Right renal cortex interstitium (tissue), 3 donors: ENCODE measurements at regions not wholly inside any gene's neighbourhood (a gene's known extent, or its start where the extent isn't known, plus 50 kb on each side); places are given as distances from the start of the nearest gene placed in this dataset.
"Not testable (repeated sequence)": the region's sequence is repeated elsewhere in the genome, so short reads cannot be mapped to it uniquely, and the experiment has no call there.

ENCODE experiments used
- DNase-seq, 3 donors: peaks; one replicate each; pipeline ENCODE4 v3.0.0-alpha.2; 2013; ENCODE audit warnings: low read depth in 3 of 3, low spot score in 2 of 3

DNA sequence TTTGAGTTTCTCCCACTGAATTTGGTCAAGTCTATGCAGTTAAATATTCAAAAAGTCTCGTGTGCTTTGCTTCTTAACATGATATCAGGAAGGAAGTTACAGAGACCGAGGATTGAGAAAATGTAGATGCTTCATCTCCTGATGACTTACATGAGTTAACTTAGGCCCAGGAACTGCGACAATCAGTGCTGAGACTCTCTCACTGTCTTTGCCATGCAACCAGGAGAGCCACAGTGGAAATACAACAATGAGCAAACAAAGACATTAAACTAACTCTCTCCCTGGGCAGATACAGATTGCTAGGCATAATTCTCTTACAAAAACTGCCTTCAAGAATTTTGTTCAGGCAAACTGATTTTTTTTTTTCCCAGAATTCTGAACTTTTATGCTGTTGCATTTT lies 440.6 kb upstream of the EPHA7 start:
- DNase-seq: no peak

DNA sequence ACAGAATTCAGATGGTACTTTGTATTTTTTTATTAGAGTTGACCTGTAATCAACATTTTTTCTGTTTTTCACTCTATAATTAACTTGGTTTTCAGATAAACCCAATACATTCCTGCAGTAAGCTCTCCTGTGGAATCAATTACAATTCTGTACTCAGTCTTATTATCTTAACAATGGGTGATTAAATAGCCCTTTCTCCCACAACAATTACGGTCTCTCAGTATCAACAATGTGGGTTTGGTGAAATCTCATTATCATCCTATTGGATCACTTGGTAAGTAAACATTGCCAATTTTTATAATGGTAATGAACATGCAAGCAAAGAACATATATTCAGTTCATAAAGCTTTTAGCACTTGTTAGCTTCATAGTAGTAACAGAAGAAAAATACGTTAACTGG lies 438.9 kb upstream of the EPHA7 start:
- no peak for DNase-seq

DNA sequence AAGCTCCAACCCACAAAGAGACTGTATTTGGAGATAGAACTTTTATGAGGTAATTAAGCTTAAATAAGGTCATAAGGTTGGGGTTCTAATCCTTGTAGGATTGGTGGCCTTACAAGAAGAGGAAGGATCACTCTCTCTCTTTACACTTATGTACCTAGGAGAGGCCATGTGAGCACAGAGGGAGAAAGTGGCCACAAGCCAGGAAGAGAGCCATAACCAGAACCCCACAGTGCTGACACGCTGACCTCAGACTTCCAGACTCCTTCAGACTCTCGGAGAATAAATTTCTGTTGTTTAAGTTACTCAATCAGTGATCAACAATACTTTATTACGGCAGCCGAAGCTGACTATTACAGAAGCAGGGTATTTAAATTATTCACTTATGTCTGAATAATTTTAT lies 430.5 kb upstream of the EPHA7 start:
- no peak for DNase-seq

DNA sequence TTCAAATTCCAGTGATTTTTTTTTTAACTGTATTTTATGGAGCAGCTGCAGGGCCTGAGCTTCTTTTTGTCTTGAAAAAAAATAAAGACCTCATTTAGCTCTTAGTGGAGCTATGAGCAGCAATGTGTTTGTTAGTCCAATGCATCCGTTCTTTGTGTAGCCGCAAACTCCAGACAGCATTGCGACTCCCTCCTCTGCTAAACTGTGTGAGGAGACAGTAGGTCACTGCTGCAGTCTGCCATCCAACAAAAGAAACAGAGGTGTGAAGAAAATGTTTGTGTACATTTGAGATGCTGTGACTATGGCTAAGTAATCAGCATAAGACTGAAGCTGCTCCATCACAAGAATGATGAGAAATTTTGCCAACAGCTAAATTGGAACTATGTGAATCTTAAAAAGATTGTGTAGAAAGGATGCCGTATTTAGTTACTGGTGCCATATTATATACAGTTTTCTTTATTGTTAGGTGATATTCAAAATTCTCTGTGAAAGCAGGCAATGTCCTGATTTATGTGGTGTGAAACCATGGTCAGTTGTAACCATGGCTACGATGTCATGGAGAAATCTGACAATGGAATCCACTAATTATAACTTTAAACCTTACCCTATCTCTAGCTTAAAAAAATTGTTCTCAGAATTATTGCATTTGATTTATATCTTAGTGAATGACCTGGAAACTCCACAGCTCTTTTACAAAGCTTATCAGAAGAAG lies 428.8 kb upstream of the EPHA7 start:
- no peak for DNase-seq

DNA sequence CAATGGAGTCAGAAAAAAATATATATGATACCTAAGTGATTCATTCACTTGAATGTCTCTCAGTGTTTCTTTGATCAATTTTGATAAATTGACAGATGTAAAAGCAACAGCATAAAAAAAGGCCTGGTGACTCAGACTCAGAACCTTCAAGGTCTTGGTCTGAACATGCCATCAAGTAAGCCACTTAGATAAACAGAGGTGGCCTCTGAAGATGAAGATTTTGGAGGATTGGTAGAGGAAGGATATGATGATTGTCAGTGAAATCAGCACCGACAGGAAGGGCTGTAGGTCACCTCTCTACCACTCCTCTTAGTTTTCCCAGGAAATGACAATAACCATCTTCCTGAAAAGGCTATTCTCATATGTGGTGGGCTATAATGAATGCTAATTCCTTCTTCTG lies 422.8 kb upstream of the EPHA7 start:
- no peak for DNase-seq

DNA sequence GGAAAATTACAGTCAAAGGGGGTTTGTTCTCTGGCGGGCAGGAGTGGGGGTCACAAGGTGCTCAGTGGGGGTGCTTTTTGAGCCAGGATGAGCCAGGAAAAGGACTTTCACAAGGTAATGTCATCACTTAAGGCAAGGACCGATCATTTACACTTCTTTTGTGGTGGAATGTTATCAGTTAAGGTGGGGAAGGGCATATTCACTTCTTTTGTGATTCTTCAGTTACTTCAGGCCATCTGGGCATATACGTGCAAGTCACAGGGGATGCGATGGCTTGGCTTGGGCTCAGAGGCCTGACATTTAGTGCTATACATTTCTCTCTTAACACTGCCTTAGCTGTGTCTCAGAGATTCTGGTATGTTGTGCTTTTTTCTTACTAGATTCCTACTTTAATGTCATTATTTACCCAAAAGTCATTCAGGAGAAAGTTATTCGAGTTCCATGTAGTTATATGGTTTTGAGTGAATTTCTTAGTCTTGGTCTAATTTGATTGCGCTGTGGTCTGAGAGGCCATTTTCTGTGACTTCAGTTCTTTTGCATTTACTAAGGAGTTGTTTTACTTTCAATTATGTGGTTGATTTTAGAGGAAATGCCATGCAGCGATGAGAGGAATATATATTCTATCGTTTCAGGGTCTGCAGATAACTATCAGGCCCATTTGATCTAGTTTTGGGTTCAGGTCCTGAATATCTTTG lies 416.2 kb upstream of the EPHA7 start:
- DNase-seq: not testable (repeated sequence)

DNA sequence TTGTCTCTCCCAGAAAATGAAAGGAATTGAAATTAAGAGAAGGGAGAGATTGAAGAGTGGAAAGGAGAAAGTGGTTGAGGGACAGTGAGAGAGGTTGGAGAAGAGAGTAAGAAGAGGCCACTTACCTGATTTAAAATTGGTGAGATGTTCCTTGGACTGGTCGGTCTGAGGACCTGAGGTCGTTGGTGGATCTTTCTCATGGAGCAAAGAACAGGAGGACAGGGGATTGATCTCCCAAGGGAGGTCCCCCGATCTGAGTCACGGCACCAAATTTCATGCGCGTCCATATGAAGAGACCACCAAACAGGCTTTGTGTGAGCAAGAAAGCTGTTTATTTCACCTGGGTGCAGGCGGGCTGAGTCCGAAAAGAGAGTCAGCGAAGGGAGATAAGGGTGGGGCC lies 415.7 kb upstream of the EPHA7 start:
- not testable (repeated sequence) for DNase-seq

DNA sequence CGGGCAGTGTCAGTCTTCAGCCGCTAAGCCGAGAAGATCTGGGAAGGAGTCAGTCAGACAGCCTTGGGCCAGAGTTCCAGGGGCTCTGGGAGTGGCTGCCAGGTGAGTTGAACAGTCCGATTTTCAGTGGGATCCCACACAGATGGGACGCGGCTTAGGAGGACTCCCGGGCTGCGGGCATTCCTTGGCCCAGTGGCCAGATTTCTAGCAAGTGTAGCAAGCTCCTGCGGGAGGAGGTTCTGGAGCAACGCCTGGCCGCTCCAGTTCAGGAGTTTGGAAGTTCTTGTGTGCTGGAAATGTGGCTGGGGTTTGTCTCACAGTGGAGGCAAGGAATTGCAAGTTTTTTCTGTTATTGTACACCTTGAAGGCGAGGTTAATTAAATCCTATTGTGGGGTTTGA lies 414.0 kb upstream of the EPHA7 start:
- not testable (repeated sequence) for DNase-seq

DNA sequence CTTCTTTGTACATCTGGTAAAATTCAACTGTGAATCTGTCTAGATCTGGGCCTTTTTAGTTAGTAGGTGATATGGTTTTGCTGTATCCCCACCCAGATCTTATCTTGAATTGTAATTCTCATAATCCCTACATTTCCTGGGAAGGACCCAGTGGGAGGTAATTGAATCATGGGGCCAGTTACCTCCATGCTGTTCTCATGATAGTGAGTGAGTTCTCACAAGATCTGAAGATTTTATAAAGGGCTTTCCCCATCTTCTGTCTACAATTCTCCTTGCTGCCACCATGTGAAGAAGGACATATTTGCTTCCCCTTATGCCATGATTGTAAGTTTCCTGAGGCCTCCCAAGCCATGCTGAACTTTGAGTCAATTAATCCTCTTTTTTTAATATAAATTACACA lies 410.4 kb upstream of the EPHA7 start:
- not testable (repeated sequence) for DNase-seq

DNA sequence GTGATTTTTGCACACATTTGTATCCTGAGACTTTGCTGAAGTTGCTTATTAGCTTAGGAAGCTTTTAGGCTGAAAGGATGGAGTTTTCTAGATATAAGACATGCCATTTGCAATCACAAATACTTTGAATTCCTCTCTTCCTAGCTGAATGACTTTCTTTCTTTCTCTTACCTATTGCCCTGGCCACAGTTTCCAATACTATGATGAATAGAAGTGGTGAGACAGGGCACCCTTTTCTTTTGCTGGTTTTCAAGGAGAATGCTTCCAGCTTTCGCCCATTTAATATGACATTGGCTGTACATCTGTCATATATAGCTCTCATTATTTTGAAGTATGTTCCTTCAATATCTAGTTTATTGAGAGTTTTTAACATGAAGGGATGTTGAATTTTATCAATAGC lies 409.6 kb upstream of the EPHA7 start:
- DNase-seq: no peak

DNA sequence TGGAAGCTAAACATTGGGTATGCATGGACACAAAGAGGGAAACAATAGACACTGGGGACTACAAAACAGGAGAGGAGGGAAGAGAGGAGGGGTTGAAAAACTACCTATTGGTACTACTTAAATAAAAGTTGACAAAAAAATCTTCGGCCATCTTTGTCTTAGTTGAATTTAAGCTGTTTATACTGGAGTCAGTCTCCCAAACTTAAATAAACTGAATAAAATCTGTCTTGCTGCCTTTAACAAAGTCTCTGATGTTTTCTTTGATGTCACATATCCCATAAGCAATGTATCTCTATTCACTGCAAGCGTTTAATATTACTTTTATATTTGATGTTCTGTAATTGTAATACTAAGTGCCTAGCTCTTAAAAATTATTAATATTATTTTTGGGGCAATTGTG lies 409.2 kb upstream of the EPHA7 start:
- DNase-seq: no peak

DNA sequence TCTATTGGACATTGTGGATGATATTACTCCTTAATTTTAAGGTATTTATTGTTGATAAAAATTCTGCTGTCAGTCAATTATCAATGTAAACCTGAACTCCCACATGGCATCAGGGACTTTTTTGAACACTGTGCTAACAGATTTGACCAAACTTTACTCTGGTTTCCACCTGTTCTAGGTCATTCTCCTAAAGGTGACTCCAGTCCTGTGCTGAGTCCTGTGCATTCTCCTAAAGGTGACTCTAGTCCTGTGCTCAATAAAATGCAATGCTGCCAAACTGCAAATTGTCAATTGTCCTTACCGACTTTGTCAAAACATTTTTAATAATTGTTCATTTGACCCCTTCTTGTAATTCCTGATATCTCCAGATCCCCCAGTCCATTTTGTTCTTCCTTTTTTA lies 408.4 kb upstream of the EPHA7 start:
- no peak for DNase-seq

DNA sequence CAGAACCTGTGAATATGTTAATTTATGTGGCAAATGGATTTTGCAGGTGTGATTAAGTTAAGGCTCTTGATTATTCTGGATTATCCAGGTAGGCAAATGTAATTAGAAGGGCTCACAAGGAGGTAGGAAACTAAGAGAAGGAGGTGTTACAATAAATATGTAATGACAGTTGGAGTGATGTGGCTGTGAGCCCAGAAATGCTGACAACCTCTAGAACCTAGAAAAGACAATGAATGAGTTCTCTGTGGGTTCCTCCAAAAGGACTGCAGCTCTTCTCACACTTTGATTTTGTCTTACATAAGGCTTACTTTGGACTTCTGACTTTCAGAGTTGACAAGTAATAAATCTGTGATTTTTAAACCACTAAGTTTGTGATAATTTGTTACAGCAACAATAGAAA lies 406.6 kb upstream of the EPHA7 start:
- DNase-seq: no peak

DNA sequence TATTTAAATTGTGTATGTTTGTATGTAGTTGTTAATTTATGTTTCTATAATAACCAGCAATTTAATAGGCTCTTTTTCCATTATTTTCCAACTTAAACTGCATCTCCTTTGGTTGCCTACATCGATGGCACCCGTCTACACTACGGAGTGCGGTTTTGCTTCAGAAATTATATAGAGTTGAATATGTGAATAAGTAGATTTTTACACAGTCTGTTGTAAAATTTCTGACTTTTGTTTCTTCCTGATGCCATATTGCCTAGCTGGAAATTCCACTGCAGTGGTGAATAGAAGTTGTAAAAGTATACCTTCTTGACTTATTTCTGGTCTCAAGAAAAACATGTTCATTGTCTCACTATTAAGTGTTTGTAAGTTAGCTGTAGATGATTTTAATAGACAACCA lies 404.1 kb upstream of the EPHA7 start:
- no peak for DNase-seq

DNA sequence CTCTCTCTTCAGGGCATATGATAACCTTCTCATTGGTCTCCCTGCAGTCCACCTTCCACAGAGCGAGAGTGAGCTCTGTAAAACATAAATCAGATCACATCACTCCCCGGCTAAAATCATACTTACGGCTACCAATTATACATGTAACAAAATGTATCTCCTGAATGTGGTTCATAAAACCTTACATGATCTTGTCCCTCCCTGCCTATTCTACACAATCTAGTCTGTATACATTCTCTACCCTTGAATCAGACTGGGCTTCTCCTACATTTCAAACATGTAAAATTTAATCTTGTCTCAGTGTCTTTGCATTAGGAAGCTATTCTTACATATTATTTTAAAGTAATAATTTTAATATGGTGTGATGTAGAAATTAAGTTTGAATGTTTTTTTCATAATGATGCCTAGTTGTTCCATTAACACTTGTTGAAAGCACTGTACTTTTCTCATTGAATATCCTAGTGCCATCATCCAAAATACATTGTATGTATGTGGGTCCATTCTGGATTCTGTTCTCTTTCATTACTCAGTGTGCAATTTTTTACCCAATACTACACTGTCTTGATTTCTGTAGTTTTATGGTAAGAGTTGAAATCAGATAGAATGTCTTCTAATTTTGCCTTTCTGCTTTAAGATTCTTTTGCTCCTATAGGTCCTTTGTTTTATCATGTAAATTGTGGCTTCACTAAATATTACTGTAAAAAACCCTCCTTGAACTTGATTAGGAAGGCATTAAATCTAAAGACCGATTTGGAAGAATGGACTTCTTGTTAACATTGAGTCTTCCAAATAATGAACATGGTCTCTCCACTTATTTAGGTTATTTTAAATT lies 403.3 kb upstream of the EPHA7 start:
- DNase-seq: no peak

DNA sequence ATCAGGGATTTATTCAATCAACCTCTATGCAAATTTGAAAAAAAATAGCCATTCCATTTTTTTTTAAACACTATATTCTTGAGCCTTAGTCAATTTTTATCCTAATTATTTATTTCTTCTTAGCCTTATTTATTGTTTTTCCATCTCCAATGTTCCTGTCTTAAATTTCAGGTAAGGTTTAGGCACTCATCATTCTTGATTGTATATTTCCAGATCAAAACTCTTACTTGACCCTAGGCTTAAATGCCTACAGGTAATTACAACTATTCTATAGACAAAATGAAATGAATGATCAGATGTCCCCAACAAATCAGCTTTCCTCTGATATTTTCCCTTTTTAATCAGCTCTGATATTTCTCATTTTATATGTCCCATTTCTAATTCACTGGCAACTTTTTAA lies 402.6 kb upstream of the EPHA7 start:
- DNase-seq: no peak

DNA sequence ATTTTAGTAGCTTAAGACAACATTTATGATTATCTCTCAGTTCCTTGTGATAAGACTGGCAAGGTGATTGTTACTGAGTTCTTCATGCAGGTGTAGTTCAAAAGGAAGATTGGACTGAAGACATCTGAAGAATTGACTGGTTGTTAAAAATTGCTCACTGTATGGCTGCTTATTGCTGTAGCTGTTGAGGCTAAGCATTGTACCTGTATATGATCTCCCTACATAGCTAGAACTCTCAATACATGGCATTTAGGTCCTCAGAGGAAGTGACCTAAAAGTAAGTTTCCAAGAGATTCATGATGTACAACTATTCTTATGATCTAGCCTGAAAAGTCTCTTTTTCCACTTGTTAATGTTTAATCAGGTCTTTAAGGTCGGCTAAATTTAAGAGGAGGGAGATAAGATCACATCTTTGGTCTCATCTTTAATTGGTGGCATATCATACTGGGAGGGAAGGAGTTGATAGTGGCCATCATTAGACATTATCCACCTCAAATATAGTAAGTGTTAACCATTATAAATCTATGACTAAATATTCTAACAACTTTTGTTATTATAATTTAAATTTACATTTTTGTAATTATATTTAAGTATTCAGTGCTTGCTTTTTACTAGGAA lies 401.2 kb upstream of the EPHA7 start:
- DNase-seq: no peak

DNA sequence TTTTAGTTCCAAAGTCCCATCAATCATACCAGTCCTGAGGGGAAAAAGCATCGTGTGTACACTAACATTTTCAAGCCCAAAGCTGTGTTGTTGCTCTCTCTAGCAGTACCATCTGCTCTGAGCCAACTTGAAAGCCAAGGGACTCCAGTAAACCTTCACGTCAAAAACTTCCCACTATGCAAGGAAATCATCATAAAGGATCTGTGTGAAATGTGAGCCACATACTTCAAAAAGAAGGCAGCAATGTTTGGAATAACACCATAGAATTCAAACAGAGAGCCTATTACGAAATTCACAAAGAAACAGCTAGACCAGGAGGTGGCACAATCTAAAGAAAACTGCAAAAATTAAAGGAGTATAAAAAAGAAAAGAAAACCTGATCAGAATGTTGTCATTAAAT lies 399.8 kb upstream of the EPHA7 start:
- DNase-seq: no peak

DNA sequence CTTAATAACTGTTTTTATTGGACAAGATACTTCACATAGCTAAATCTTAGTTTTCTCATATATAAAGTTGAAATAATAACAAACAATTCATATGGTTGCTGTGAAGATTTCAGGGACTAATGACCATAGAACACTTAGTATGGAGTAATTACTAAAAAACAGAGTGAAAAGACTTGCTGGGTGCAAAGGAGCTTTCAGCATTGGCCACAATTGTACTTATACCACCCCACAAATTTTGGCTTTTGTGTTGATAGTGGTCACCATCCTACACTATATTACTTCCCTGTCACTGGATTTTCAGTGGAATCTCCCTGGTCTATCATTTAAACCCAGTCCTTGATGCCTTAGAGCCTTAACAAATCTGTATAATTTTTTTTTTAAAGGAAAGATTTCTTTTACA lies 398.6 kb upstream of the EPHA7 start:
- DNase-seq: no peak

DNA sequence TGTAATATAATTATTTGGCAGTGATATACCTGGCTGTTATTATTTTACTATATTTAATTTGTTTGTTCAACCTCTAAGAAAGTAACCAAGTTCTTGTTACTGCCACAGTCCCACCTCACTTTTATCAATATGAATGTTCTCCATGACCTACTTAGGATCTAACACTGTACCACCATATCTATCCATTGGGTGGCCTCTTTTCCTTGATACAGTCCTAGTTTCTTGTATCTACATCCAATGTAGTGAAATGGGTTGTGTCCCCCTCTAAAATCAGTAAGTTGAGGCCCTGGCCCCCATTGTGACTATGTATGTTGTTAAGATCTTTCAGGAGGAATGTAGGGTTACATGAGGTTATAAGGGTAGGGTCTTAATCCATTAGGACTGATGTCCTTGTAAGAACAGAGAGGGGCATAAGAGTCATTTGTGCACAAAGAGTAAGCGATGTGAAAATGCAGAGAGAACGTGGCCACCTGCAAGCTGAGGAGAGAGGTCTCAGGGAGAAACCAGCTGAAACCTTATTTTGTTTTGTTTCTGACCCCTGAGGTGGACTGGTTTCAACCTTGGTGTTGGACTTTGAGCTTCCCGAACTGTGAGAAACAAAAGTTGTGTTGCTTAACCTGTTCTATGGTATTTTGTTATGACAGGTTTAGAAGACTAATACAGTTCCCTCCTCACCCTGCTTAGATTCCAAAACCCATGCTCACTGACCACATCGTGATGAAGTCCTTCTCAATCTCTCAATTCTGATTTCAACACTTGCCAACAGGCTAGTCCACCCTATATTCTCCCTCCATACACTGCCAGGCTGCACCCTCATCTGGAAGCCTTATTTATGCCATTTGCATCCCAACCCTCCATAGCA lies 387.3 kb upstream of the EPHA7 start:
- no peak for DNase-seq
